CD4-positive, CD25-positive, alpha-beta regulatory T cell (primary cell): ENCODE measurements at regions not wholly inside any gene's neighbourhood (a gene's known extent, or its start where the extent isn't known, plus 50 kb on each side); places are given as distances from the start of the nearest gene placed in this dataset.
"Not testable (repeated sequence)": the region's sequence is repeated elsewhere in the genome, so short reads cannot be mapped to it uniquely, and the experiment has no call there.

Source experiments
- ATAC-seq, 2 donors: fragments of 150-1000 bp; cut with Tn5 transposase; one replicate each; pipeline ENCODE4 v1.10.0; 2021; ENCODE audit warnings: low read depth in 2 of 2, moderate number of reproducible peaks in 2 of 2, moderate library complexity in 1 of 2
- DNase-seq, 3 donors: peaks; one replicate each; pipeline versions ENCODE4 v3.0.0 to v3.0.0-alpha.2; 2012 to 2022; ENCODE audit warnings: mixed read lengths in 1 of 3
- H3K27ac ChIP-seq: one replicate; pipeline ENCODE4 v1.7.0; 2013; ENCODE audit warnings: mild to moderate bottlenecking, low read length; ENCODE audit not compliant: insufficient read depth, poor library complexity, severe bottlenecking
- H3K27me3 ChIP-seq: one replicate; pipeline ENCODE4 v1.7.0; 2013; ENCODE audit warnings: low read length; ENCODE audit not compliant: control insufficient read depth, insufficient read depth
- H3K36me3 ChIP-seq: one replicate; pipeline ENCODE4 v1.7.0; 2013; ENCODE audit warnings: mild to moderate bottlenecking, low read length, moderate library complexity; ENCODE audit not compliant: control insufficient read depth, insufficient read depth
- H3K4me1 ChIP-seq: 2 replicates; pipeline ENCODE4 v1.7.0; 2013; ENCODE audit warnings: mild to moderate bottlenecking, low read length; ENCODE audit not compliant: insufficient read depth, control insufficient read depth, poor library complexity, severe bottlenecking
- H3K4me3 ChIP-seq: one replicate; pipeline ENCODE4 v1.7.0; 2013; ENCODE audit warnings: low read depth, mild to moderate bottlenecking, low read length, moderate library complexity
- H3K9me3 ChIP-seq, 2 experiments: 1 replicate in 1 of 2; 2 replicates in 1 of 2; pipeline ENCODE4 v1.7.0; 2013; ENCODE audit warnings: low read length in 2 of 2, mild to moderate bottlenecking in 1 of 2, moderate library complexity in 1 of 2; ENCODE audit not compliant: control insufficient read depth in 2 of 2
- H3K27ac Mint-ChIP-seq, 3 donors: one replicate each; pipeline ENCODE4 v1.8.0; 2020 to 2022; ENCODE audit warnings: mild to moderate bottlenecking in 3 of 3, mixed read lengths in 3 of 3, moderate library complexity in 2 of 3
- H3K27me3 Mint-ChIP-seq: one replicate; pipeline ENCODE4 v1.8.0; 2022; ENCODE audit warnings: mild to moderate bottlenecking, mixed read lengths
- H3K36me3 Mint-ChIP-seq: one replicate; pipeline ENCODE4 v1.8.0; 2020; ENCODE audit warnings: mixed read lengths
- H3K4me1 Mint-ChIP-seq, 4 donors: one replicate each; pipeline ENCODE4 v1.8.0; 2020 to 2022; ENCODE audit warnings: mixed read lengths in 4 of 4, mild to moderate bottlenecking in 1 of 4
- H3K4me3 Mint-ChIP-seq, 4 donors: one replicate each; pipeline ENCODE4 v1.8.0; 2020 to 2022; ENCODE audit warnings: mild to moderate bottlenecking in 4 of 4, mixed read lengths in 4 of 4, moderate library complexity in 3 of 4
- H3K9me3 Mint-ChIP-seq, 7 donors: one replicate each; pipeline ENCODE4 v1.8.0; 2020 to 2022; ENCODE audit warnings: mixed read lengths in 7 of 7, mild to moderate bottlenecking in 3 of 7, moderate library complexity in 2 of 7

DNA sequence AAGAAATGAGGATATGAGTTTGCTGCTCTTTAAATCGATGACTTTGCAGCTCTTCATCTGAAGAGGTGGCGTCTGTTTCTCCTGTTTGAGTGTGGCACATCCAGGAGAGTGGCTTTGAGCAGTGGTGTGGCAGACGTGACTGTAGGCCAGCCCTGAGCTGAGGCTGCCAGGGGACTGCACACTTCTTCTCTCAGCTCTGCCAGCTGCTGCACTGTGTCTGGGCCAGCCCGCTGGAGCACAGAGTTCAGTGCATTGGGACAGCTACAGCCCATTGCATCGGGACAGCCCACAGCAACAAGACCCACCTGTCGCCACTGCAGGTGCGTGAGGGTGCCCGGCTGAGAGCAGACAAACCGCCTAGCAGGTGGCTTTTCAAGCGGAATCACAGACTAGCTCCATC is 3995.2 kb upstream of the TPTE start:
- not testable (repeated sequence) for H3K9me3 Mint-ChIP-seq, H3K4me1 ChIP-seq, H3K27me3 Mint-ChIP-seq, H3K27ac Mint-ChIP-seq, H3K4me1 Mint-ChIP-seq, H3K4me3 Mint-ChIP-seq, H3K27me3 ChIP-seq, H3K36me3 ChIP-seq, H3K36me3 Mint-ChIP-seq, H3K4me3 ChIP-seq, DNase-seq, H3K9me3 ChIP-seq, H3K27ac ChIP-seq, ATAC-seq

DNA sequence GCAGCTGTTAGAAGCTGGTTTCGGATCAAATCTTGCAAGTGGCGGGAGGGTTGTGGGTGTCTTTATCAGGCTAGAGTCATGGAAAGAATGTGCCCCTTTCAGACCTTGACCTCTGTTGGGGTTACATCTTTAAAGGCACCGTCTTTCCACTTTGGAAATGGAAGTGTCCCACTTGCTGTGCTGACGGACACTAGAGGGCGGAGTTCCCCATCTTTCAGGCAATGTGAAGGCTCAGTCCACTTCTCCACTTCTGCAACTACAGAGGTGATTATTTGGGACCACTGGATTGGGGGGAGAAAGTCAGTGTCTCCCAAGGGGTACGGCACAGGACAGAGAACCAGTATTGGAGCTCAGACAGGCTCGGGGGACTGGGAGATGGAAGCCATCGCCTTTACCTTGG is 3990.7 kb upstream of the TPTE start:
- DNase-seq, H3K36me3 Mint-ChIP-seq, H3K27ac Mint-ChIP-seq, H3K4me3 Mint-ChIP-seq, H3K9me3 ChIP-seq, H3K4me1 Mint-ChIP-seq, ATAC-seq, H3K27me3 Mint-ChIP-seq, H3K4me3 ChIP-seq, H3K27ac ChIP-seq, H3K4me1 ChIP-seq, H3K27me3 ChIP-seq, H3K36me3 ChIP-seq, H3K9me3 Mint-ChIP-seq: not testable (repeated sequence)

GRCh38 chr21:6533261-6533660 is 3988.1 kb upstream of the TPTE start:
- not testable (repeated sequence) for H3K27me3 ChIP-seq, H3K36me3 ChIP-seq, H3K4me3 ChIP-seq, H3K27ac ChIP-seq, H3K4me1 ChIP-seq, ATAC-seq, DNase-seq, H3K9me3 Mint-ChIP-seq, H3K4me1 Mint-ChIP-seq, H3K36me3 Mint-ChIP-seq, H3K27ac Mint-ChIP-seq, H3K4me3 Mint-ChIP-seq, H3K9me3 ChIP-seq, H3K27me3 Mint-ChIP-seq

- not testable (repeated sequence) for H3K4me1 ChIP-seq, H3K36me3 ChIP-seq, H3K36me3 Mint-ChIP-seq, H3K27me3 Mint-ChIP-seq, H3K4me1 Mint-ChIP-seq, DNase-seq, H3K9me3 Mint-ChIP-seq, H3K4me3 Mint-ChIP-seq, H3K27me3 ChIP-seq, H3K9me3 ChIP-seq, H3K4me3 ChIP-seq, H3K27ac Mint-ChIP-seq, H3K27ac ChIP-seq, ATAC-seq
Observed at GRCh38 chr21:6538320-6538719, 3983.1 kb upstream of the TPTE start.

DNA sequence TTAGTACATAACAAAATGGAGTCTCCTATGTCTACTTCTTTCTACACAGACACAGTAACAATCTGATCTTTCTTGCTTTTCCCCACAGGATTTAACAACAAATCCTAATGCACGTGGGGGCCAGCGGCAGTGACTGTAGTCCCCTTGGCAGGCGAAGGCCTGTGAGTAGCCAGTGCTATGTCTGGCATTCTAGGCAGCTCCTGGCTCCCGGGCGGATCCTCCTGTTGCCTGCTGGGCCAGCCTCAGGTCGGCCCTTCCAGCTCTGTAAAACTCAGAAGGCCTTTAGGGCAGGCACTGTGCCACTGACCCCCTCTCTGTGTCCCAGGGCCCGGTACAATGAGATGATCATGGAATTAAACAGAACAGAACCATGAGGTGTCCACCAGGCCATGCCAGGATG is 3981.7 kb upstream of the TPTE start:
- H3K27ac Mint-ChIP-seq, H3K4me1 ChIP-seq, H3K4me3 ChIP-seq, H3K36me3 Mint-ChIP-seq, H3K9me3 ChIP-seq, H3K9me3 Mint-ChIP-seq, H3K4me3 Mint-ChIP-seq, H3K4me1 Mint-ChIP-seq, DNase-seq, ATAC-seq, H3K27me3 Mint-ChIP-seq, H3K27me3 ChIP-seq, H3K27ac ChIP-seq, H3K36me3 ChIP-seq: not testable (repeated sequence)

DNA sequence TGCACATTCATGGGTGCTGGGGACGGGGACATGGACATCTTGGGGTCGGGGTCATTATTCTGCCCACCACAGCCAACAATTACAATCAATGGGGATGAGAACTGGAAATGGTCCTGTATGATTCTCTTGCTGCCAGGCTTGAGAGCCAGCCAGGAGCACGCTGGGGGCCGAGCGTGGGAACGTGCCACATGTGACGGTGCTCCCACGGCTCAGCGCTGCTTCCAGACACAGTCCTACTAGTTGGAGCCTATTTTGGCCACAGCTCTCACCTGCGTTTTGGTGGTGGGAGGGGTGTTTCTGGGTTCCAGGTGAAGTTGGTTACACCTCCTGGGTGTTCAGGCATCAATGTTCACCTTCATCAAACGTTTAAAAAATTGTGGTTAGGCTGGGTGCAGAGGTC is 3980.3 kb upstream of the TPTE start:
- H3K4me3 Mint-ChIP-seq, H3K27me3 ChIP-seq, H3K4me1 Mint-ChIP-seq, H3K9me3 Mint-ChIP-seq, H3K27ac ChIP-seq, H3K36me3 ChIP-seq, ATAC-seq, H3K27ac Mint-ChIP-seq, DNase-seq, H3K9me3 ChIP-seq, H3K4me1 ChIP-seq, H3K4me3 ChIP-seq, H3K36me3 Mint-ChIP-seq, H3K27me3 Mint-ChIP-seq: not testable (repeated sequence)

DNA sequence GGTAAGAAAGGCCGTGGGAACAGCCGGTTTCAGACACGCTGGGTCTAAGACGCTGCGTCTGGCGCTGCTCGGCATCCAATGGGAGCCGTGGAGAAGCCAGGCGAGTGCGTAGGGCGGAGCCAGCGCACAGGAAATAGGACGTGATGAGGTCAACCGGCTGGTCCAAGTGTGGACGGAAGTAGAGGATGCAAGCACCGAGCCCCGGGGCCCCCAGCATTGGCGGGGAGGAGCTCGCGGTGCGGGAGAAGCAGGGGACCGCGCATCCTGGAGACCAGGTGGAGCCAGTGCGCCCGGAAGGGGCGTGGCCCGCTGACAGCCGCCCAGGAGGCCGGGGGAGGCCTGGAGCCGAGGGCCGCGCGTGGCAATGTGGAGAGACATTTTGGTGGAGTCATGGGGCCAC is 3976.1 kb upstream of the TPTE start:
- H3K9me3 ChIP-seq, ATAC-seq, H3K4me1 ChIP-seq, H3K4me3 ChIP-seq, H3K27me3 Mint-ChIP-seq, H3K4me1 Mint-ChIP-seq, H3K27ac Mint-ChIP-seq, DNase-seq, H3K4me3 Mint-ChIP-seq, H3K36me3 Mint-ChIP-seq, H3K9me3 Mint-ChIP-seq, H3K27ac ChIP-seq, H3K27me3 ChIP-seq, H3K36me3 ChIP-seq: not testable (repeated sequence)

- H3K36me3 Mint-ChIP-seq, H3K4me1 ChIP-seq, H3K4me3 Mint-ChIP-seq, H3K27me3 ChIP-seq, H3K9me3 Mint-ChIP-seq, H3K27ac ChIP-seq, H3K4me3 ChIP-seq, H3K36me3 ChIP-seq, ATAC-seq, H3K27me3 Mint-ChIP-seq, H3K9me3 ChIP-seq, DNase-seq, H3K4me1 Mint-ChIP-seq, H3K27ac Mint-ChIP-seq: not testable (repeated sequence)
Observed at GRCh38 chr21:6551045-6551444, 3970.3 kb upstream of the TPTE start.
